ENCODE measurements at regions not wholly inside any gene's neighbourhood (a gene's known extent, or its start where the extent isn't known, plus 50 kb on each side); places are given as distances from the start of the nearest gene placed in this dataset.
A peak's percentile ranks its signal among the peaks of the same experiment; 100 is the strongest.

- no peak for TF ChIP-seq PCBP2 (optimal IDR thresholded peaks at IDR 0.05; ENCODE audit: low read depth, low read length, poor library complexity, severe bottlenecking)
These were observed 313.6 kb upstream of the OBI1 start (continued) for GRCh38 chr13:78972561-78972960.

- in situ Hi-C loops (cut with HindIII; ENCODE audit: extremely low pct_ligation_motif_present, low pct_unique_long_range_greater_than_20kb): no loop called here
- FAIRE-seq (no peak), ATAC-seq (no peak), DNase-seq (ENCODE audit: low spot score) (no peak)
- Histone ChIP-seq H3K4me1 (ENCODE audit: insufficient read depth, low read length) (no peaks in the 10 kb centered on the region), H3K27me3 (ENCODE audit: control insufficient read depth in 1 of 2, insufficient read depth in 2 of 2, low read length in 2 of 2) (no peaks in the 10 kb centered on the region), H3K36me3 (replicated peaks in 1 of 2; ENCODE audit: control insufficient read depth in 1 of 2, insufficient read depth in 2 of 2, low read length in 2 of 2) (no peaks in the 10 kb centered on the region), H4K20me1 (ENCODE audit: insufficient read depth, low read length) (no peaks in the 10 kb centered on the region), H3K9me3 (ENCODE audit: low read length) (no peaks in the 10 kb centered on the region), H3K4me2 (ENCODE audit: low read depth, low read length) (no peak overlapping the region), H2AFZ (ENCODE audit: low read length) (no peak overlapping the region), H3K27ac (ENCODE audit: extremely low read length, insufficient read depth, low read length) (no peak overlapping the region), H3K79me2 (ENCODE audit: insufficient read depth, low read length) (no peaks in the 10 kb centered on the region), H3K4me3 (replicated peaks in 1 of 3; ENCODE audit: insufficient read depth in 1 of 3, low read depth in 2 of 3, low read length in 3 of 3) (no peak overlapping the region), H3K9ac (ENCODE audit: insufficient read depth, low read depth, low read length) (no peak overlapping the region)
- no peak for TF ChIP-seq ZNF225 (CRISPR knock-in tag; IDR thresholded peaks at IDR 0.05)
- no peak for TF ChIP-seq ELK4 (CRISPR knock-in tag; IDR thresholded peaks at IDR 0.05; ENCODE audit: borderline replicate concordance)
- no peak for TF ChIP-seq THAP9 (CRISPR knock-in tag; IDR thresholded peaks at IDR 0.05; ENCODE audit: borderline replicate concordance)
- TF ChIP-seq ZZZ3 (CRISPR knock-in tag; IDR thresholded peaks at IDR 0.05; ENCODE audit: borderline replicate concordance): no peak
- TF ChIP-seq MEIS2 (CRISPR knock-in tag; IDR thresholded peaks at IDR 0.05): no peak
- TF ChIP-seq KLF16 (CRISPR knock-in tag; IDR thresholded peaks at IDR 0.05): no peak
- no peak for TF ChIP-seq ZNF143 (CRISPR knock-in tag; IDR thresholded peaks at IDR 0.05)
- TF ChIP-seq MAFF (IDR thresholded peaks at IDR 0.05; ENCODE audit: low read depth, low read length): peak; percentile 73
- no peak for TF ChIP-seq SATB2 (CRISPR knock-in tag; IDR thresholded peaks at IDR 0.05)
- TF ChIP-seq JARID2 (CRISPR knock-in tag; IDR thresholded peaks at IDR 0.05; ENCODE audit: insufficient replicate concordance): no peak
- TF ChIP-seq ZNF260 (CRISPR knock-in tag; IDR thresholded peaks at IDR 0.05; ENCODE audit: borderline replicate concordance, low read depth): no peak
- peak; percentile 63 to 86; a peak in 3 of 4 replicates for TF ChIP-seq MAFK (conservative IDR thresholded peaks at IDR 0.05 in 1 of 2, IDR thresholded peaks at IDR 0.05 in 1 of 2; ENCODE audit: low read length in 2 of 2)
- CTCF ChIA-PET (ENCODE audit: low intra/inter-chr PET ratio, low total read pairs): no interaction called here
- 33% methylated on average over 4 of the region's 4 CpGs for WGBS (ENCODE audit: low lambda C conversion rate)
- POLR2A ChIA-PET: no interaction called here
- no TSS peak for BruUV-seq (replicated peaks)
- intact Hi-C loops (cut with micrococcal nuclease; ENCODE audit: unreplicated experiment): loop anchor here (10.0 kb wide), 2 partner anchors 167 to 407 kb away; no protein-coding TSS in a partner anchor
These were observed 312.5 kb upstream of the OBI1 start for GRCh38 chr13:78971355-78972025.
